ENCODE measurements at regions not wholly inside any gene's neighbourhood (a gene's known extent, or its start where the extent isn't known, plus 50 kb on each side); places are given as distances from the start of the nearest gene placed in this dataset.

GRCh38 chr7:26438078-26438477 lies 146.4 kb downstream of the SNX10 start:
- TF ChIP-seq, protein P1, sequence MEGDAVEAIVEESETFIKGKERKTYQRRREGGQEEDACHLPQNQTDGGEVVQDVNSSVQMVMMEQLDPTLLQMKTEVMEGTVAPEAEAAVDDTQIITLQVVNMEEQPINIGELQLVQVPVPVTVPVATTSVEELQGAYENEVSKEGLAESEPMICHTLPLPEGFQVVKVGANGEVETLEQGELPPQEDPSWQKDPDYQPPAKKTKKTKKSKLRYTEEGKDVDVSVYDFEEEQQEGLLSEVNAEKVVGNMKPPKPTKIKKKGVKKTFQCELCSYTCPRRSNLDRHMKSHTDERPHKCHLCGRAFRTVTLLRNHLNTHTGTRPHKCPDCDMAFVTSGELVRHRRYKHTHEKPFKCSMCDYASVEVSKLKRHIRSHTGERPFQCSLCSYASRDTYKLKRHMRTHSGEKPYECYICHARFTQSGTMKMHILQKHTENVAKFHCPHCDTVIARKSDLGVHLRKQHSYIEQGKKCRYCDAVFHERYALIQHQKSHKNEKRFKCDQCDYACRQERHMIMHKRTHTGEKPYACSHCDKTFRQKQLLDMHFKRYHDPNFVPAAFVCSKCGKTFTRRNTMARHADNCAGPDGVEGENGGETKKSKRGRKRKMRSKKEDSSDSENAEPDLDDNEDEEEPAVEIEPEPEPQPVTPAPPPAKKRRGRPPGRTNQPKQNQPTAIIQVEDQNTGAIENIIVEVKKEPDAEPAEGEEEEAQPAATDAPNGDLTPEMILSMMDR (conservative IDR thresholded peaks at IDR 0.05 in 1 of 2, IDR thresholded peaks at IDR 0.05 in 1 of 2; ENCODE audit: low read depth in 1 of 2, low read length in 2 of 2) = no peak
- TF ChIP-seq EZH2 (IDR thresholded peaks at IDR 0.05; ENCODE audit: low read length, missing control alignments) = no peak
- Histone ChIP-seq H2AFZ (ENCODE audit: low read length) (no peak overlapping the region), H3K36me3 (ENCODE audit: control insufficient read depth, insufficient read depth, low read length) (no peaks in the 10 kb centered on the region), H3K79me2 (ENCODE audit: control insufficient read depth, insufficient read depth, low read length) (no peaks in the 10 kb centered on the region), H3K4me3 (replicated peaks in 1 of 4; ENCODE audit: control extremely low read depth in 1 of 4, insufficient read depth in 1 of 4, low read depth in 3 of 4, low read length in 4 of 4) (no peak overlapping the region), H3K9ac (ENCODE audit: insufficient read depth, low read length) (no peak overlapping the region), H3K27me3 (ENCODE audit: control insufficient read depth, insufficient read depth, low read length) (no peaks in the 10 kb centered on the region), H3K9me3 (ENCODE audit: control insufficient read depth, insufficient read depth, low read depth, low read length) (no peaks in the 10 kb centered on the region), H3K4me1 (ENCODE audit: control insufficient read depth, extremely low read depth, insufficient read depth, low read length) (no peaks in the 10 kb centered on the region), H3K4me2 (ENCODE audit: extremely low read depth, insufficient read depth, low read length) (no peak overlapping the region), H3K27ac (ENCODE audit: insufficient read depth, low read length) (no peak overlapping the region), H4K20me1 (ENCODE audit: control insufficient read depth, extremely low read depth, insufficient read depth, low read length) (peaks cover 1% of the 10 kb centered on the region)
- no peak for DNase-seq (ENCODE audit: low read depth in 2 of 2)

DNA sequence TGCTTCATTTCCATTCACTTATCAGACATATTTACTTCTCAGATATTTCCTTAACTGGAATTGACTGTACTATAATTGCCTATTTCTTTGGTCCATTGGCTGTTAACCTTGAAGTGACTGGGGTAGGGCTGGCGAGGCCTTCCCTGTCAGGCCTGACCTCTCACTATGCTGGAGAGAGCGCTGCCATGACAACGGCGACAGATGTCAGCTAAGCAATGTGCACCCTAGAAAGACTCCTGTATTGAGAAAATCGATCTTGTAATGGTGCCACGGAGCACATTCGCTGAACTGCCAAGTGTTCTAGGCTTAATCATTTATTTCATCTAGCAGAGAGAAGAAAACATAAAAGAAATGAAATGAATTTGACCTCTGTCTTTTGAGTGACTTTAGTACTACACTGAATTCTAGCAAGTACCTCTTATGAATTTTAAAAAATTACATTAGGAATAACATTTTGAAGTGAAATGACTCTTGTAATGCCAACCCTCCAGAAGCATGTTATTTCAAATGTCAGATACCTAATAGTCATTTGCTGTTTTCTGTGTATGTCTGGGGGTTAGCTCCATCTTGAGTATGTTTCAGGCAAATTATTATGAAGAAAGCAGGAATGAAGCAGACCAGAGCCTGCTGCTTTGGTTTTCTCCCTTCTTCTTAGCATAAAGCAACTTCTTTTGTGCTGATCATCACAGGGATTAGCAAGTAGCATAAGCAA lies 148.0 kb downstream of the SNX10 start:
- Histone ChIP-seq H3K27me3 (ENCODE audit: control insufficient read depth, insufficient read depth, low read length) (no peaks in the 10 kb centered on the region), H3K9ac (ENCODE audit: insufficient read depth, low read length) (no peak overlapping the region), H2AFZ (ENCODE audit: low read length) (no peak overlapping the region), H3K4me1 (ENCODE audit: control insufficient read depth, extremely low read depth, insufficient read depth, low read length) (no peaks in the 10 kb centered on the region), H3K36me3 (ENCODE audit: control insufficient read depth, insufficient read depth, low read length) (no peaks in the 10 kb centered on the region), H3K9me3 (ENCODE audit: control insufficient read depth, insufficient read depth, low read depth, low read length) (no peaks in the 10 kb centered on the region), H3K4me3 (replicated peaks in 1 of 4; ENCODE audit: control extremely low read depth in 1 of 4, insufficient read depth in 1 of 4, low read depth in 3 of 4, low read length in 4 of 4) (no peak overlapping the region), H3K4me2 (ENCODE audit: extremely low read depth, insufficient read depth, low read length) (no peak overlapping the region), H3K79me2 (ENCODE audit: control insufficient read depth, insufficient read depth, low read length) (no peaks in the 10 kb centered on the region), H4K20me1 (ENCODE audit: control insufficient read depth, extremely low read depth, insufficient read depth, low read length) (peaks cover 1% of the 10 kb centered on the region), H3K27ac (ENCODE audit: insufficient read depth, low read length) (no peak overlapping the region)
- TF ChIP-seq, protein P1 (conservative IDR thresholded peaks at IDR 0.05 in 1 of 2, IDR thresholded peaks at IDR 0.05 in 1 of 2; ENCODE audit: low read depth in 1 of 2, low read length in 2 of 2) = no peak
- no peak for TF ChIP-seq EZH2 (IDR thresholded peaks at IDR 0.05; ENCODE audit: low read length, missing control alignments)
- DNase-seq (ENCODE audit: low read depth in 2 of 2) = no peak

DNA sequence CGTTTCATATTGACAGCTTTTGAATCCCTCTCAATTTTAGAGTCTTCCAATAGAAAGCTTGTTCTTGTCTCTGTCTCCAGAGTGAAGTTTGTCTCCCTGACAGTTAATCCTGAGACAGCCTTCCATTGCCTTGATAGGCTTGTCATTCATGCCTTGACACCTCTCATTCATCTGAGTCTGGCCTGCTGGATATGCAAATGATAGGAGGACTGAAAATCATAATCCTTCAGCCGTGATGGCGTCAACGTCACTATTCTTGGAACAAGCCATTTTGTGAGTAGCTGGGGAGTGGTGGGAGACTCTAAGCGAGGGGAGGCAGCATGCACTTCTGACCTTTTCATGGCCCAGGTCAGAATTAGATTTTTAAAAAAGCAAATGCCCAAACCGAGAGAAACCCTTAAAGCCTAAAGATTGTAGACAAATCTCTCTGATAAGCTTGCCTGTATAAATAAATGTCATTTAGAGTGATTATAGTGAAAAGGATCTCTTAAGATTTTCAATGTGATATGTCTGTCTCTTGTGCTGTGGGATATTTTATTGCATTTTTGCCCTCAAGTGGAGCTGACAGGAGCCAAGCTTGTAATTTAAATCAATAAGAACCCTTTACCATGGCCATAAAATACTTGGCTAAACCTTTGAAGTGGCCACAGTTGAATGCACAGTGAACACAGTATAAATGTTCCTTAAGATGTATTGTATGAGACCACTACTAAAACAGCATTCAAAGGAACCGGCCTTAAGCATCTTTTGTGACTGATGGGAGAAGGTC lies 148.8 kb downstream of the SNX10 start:
- H3K36me3 ChIP-seq (ENCODE audit: control insufficient read depth, insufficient read depth, low read length) = no peaks in the 10 kb centered on the region
- H3K4me3 ChIP-seq (replicated peaks in 1 of 4; ENCODE audit: control extremely low read depth in 1 of 4, insufficient read depth in 1 of 4, low read depth in 3 of 4, low read length in 4 of 4) = no peak overlapping the region
- no peak overlapping the region for H3K4me2 ChIP-seq (ENCODE audit: extremely low read depth, insufficient read depth, low read length)
- H2AFZ ChIP-seq (ENCODE audit: low read length) = no peak overlapping the region
- no peaks in the 10 kb centered on the region for H3K4me1 ChIP-seq (ENCODE audit: control insufficient read depth, extremely low read depth, insufficient read depth, low read length)
- no peaks in the 10 kb centered on the region for H3K9me3 ChIP-seq (ENCODE audit: control insufficient read depth, insufficient read depth, low read depth, low read length)
- TF ChIP-seq, protein P1 (conservative IDR thresholded peaks at IDR 0.05 in 1 of 2, IDR thresholded peaks at IDR 0.05 in 1 of 2; ENCODE audit: low read depth in 1 of 2, low read length in 2 of 2) = no peak
- no peak for TF ChIP-seq EZH2 (IDR thresholded peaks at IDR 0.05; ENCODE audit: low read length, missing control alignments)
- DNase-seq (ENCODE audit: low read depth in 2 of 2) = no peak
- H3K27me3 ChIP-seq (ENCODE audit: control insufficient read depth, insufficient read depth, low read length) = no peaks in the 10 kb centered on the region
- no peak overlapping the region for H3K27ac ChIP-seq (ENCODE audit: insufficient read depth, low read length)
- H4K20me1 ChIP-seq (ENCODE audit: control insufficient read depth, extremely low read depth, insufficient read depth, low read length) = peaks cover 1% of the 10 kb centered on the region
- no peaks in the 10 kb centered on the region for H3K79me2 ChIP-seq (ENCODE audit: control insufficient read depth, insufficient read depth, low read length)
- H3K9ac ChIP-seq (ENCODE audit: insufficient read depth, low read length) = no peak overlapping the region
